IPS-20b (cell line): ENCODE measurements at regions not wholly inside any gene's neighbourhood (a gene's known extent, or its start where the extent isn't known, plus 50 kb on each side); places are given as distances from the start of the nearest gene placed in this dataset.

Source experiments
- H3K27ac ChIP-seq: one replicate; pipeline ENCODE4 v1.5.1; 2013; ENCODE audit warnings: low read length
- H3K27me3 ChIP-seq: 2 replicates; pipeline ENCODE4 v1.6.1; 2013; ENCODE audit warnings: mild to moderate bottlenecking, low read length, inconsistent platforms; ENCODE audit not compliant: insufficient read depth
- H3K36me3 ChIP-seq: 2 replicates; pipeline ENCODE4 v1.6.1; 2013; ENCODE audit warnings: low read depth, mild to moderate bottlenecking, inconsistent platforms, low read length, moderate library complexity; ENCODE audit not compliant: insufficient read depth
- H3K4me1 ChIP-seq: 2 replicates; pipeline ENCODE4 v1.6.1; 2013; ENCODE audit warnings: mild to moderate bottlenecking, control low read depth, inconsistent platforms, low read length, moderate library complexity; ENCODE audit not compliant: insufficient read depth
- H3K4me3 ChIP-seq: 2 replicates; pipeline ENCODE4 v1.5.1; 2013; ENCODE audit warnings: mild to moderate bottlenecking, low read length, inconsistent platforms
- H3K9ac ChIP-seq: 2 replicates; pipeline ENCODE4 v1.6.1; 2013; ENCODE audit warnings: low read depth, mild to moderate bottlenecking, inconsistent platforms, low read length, moderate library complexity
- H3K9me3 ChIP-seq: 2 replicates; pipeline ENCODE4 v1.6.1; 2013; ENCODE audit warnings: mild to moderate bottlenecking, low read depth, low read length, inconsistent platforms; ENCODE audit not compliant: insufficient read depth

- Histone ChIP-seq H3K27ac (no peak overlapping the region), H3K9ac (no peak overlapping the region), H3K27me3 (no peaks in the 10 kb centered on the region), H3K36me3 (no peaks in the 10 kb centered on the region), H3K4me3 (no peak overlapping the region), H3K9me3 (no peaks in the 10 kb centered on the region), H3K4me1 (peaks cover 3% of the 10 kb centered on the region; the same call in 1 of the 2 replicates)
These were observed 74.8 kb upstream of the PLXNC1 start for GRCh38 chr12:94073441-94074051.

GRCh38 chr12:94074216-94074979 is 74.0 kb upstream of the PLXNC1 start:
- Histone ChIP-seq H3K27me3 (no peaks in the 10 kb centered on the region), H3K4me1 (peaks cover 3% of the 10 kb centered on the region; the same call in 1 of the 2 replicates), H3K36me3 (no peaks in the 10 kb centered on the region), H3K27ac (no peak overlapping the region), H3K9me3 (no peaks in the 10 kb centered on the region), H3K9ac (no peak overlapping the region), H3K4me3 (no peak overlapping the region)

GRCh38 chr12:94074980-94075629 is 73.3 kb upstream of the PLXNC1 start:
- Histone ChIP-seq H3K27me3 (no peaks in the 10 kb centered on the region), H3K4me1 (peaks cover 3% of the 10 kb centered on the region; the same call in 1 of the 2 replicates), H3K36me3 (no peaks in the 10 kb centered on the region), H3K9ac (no peak overlapping the region), H3K4me3 (no peak overlapping the region), H3K27ac (no peak overlapping the region), H3K9me3 (no peaks in the 10 kb centered on the region)

GRCh38 chr12:94077209-94077608 is 71.2 kb upstream of the PLXNC1 start:
- Histone ChIP-seq H3K4me3 (no peak overlapping the region), H3K9me3 (no peaks in the 10 kb centered on the region), H3K9ac (no peak overlapping the region), H3K36me3 (no peaks in the 10 kb centered on the region), H3K4me1 (peaks cover 3% of the 10 kb centered on the region; the same call in 1 of the 2 replicates), H3K27ac (no peak overlapping the region), H3K27me3 (no peaks in the 10 kb centered on the region)

- Histone ChIP-seq H3K27me3 (no peaks in the 10 kb centered on the region), H3K4me1 (peaks cover 3% of the 10 kb centered on the region; the same call in 1 of the 2 replicates), H3K9ac (no peak overlapping the region), H3K36me3 (no peaks in the 10 kb centered on the region), H3K9me3 (no peaks in the 10 kb centered on the region), H3K4me3 (no peak overlapping the region), H3K27ac (no peak overlapping the region)
These were observed 70.1 kb upstream of the PLXNC1 start for GRCh38 chr12:94078138-94078723.

- H3K4me3 ChIP-seq, result no peak overlapping the region
- no peaks in the 10 kb centered on the region for H3K9me3 ChIP-seq
- no peak overlapping the region for H3K9ac ChIP-seq
- no peaks in the 10 kb centered on the region for H3K36me3 ChIP-seq
- H3K27me3 ChIP-seq, result no peaks in the 10 kb centered on the region
- H3K27ac ChIP-seq, result no peak overlapping the region
- peaks cover 3% of the 10 kb centered on the region; the same call in 1 of the 2 replicates for H3K4me1 ChIP-seq
These were observed 69.5 kb upstream of the PLXNC1 start for GRCh38 chr12:94078736-94079509.

- no peaks in the 10 kb centered on the region for H3K36me3 ChIP-seq
- H3K9me3 ChIP-seq, result no peaks in the 10 kb centered on the region
- peaks cover 3% of the 10 kb centered on the region; the same call in 1 of the 2 replicates for H3K4me1 ChIP-seq
- H3K27me3 ChIP-seq, result no peaks in the 10 kb centered on the region
- H3K9ac ChIP-seq, result no peak overlapping the region
- no peak overlapping the region for H3K4me3 ChIP-seq
- no peak overlapping the region for H3K27ac ChIP-seq
These were observed 68.6 kb upstream of the PLXNC1 start for GRCh38 chr12:94079566-94080340.

- Histone ChIP-seq H3K4me1 (no peaks in the 10 kb centered on the region), H3K27me3 (no peaks in the 10 kb centered on the region), H3K9me3 (no peaks in the 10 kb centered on the region), H3K36me3 (no peaks in the 10 kb centered on the region), H3K4me3 (no peak overlapping the region), H3K27ac (no peak overlapping the region), H3K9ac (no peak overlapping the region)
These were observed 67.9 kb upstream of the PLXNC1 start for GRCh38 chr12:94080341-94081009.

- Histone ChIP-seq H3K9me3 (no peaks in the 10 kb centered on the region), H3K27ac (no peak overlapping the region), H3K36me3 (no peaks in the 10 kb centered on the region), H3K4me1 (no peaks in the 10 kb centered on the region), H3K9ac (no peak overlapping the region), H3K4me3 (no peak overlapping the region), H3K27me3 (no peaks in the 10 kb centered on the region)
These were observed 65.7 kb upstream of the PLXNC1 start for GRCh38 chr12:94082690-94083089.

GRCh38 chr12:94089891-94090290 is 58.5 kb upstream of the PLXNC1 start:
- H3K4me3 ChIP-seq, result no peak overlapping the region
- H3K27ac ChIP-seq, result no peak overlapping the region
- no peaks in the 10 kb centered on the region for H3K4me1 ChIP-seq
- no peaks in the 10 kb centered on the region for H3K27me3 ChIP-seq
- H3K36me3 ChIP-seq, result no peaks in the 10 kb centered on the region
- no peak overlapping the region for H3K9ac ChIP-seq
- no peaks in the 10 kb centered on the region for H3K9me3 ChIP-seq
